B cell (primary cell): ENCODE measurements at regions not wholly inside any gene's neighbourhood (a gene's known extent, or its start where the extent isn't known, plus 50 kb on each side); places are given as distances from the start of the nearest gene placed in this dataset.

Experiments
- EZH2 ChIP-seq: IDR thresholded peaks from 2 replicates; pipeline ENCODE4 v1.6.1; 2012; ENCODE audit warnings: borderline replicate concordance, low read depth, mild to moderate bottlenecking, moderate library complexity, low read length; ENCODE audit not compliant: insufficient read depth, poor library complexity, severe bottlenecking
- TF ChIP-seq, protein P1 (sequence below): fragments of 200-600 bp; IDR thresholded peaks from one replicate; pipeline ENCODE4 v1.8.0; 2022; ENCODE audit warnings: antibody characterized with exemption, mild to moderate bottlenecking

DNA sequence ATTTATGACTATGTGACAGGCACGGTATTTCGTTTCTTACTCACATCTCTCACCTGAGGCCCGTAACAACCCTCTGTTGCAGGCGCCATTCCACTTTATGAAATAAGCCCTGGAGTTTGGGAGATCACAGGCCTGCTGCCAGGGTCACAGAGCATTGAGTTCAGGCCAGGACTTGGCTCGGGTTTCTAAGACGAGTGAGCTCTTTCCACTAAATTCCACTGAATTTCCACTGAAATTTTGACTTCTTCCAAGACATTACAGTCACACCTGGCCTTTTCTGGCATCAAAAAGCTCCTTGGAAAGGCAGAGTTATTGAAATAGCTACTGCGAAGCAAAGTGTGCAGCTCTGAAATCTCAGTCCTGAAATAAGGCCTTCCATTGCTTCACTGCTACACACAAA, 282.8 kb upstream of the MGMT start:
- TF ChIP-seq EZH2: no peak
- TF ChIP-seq, protein P1, sequence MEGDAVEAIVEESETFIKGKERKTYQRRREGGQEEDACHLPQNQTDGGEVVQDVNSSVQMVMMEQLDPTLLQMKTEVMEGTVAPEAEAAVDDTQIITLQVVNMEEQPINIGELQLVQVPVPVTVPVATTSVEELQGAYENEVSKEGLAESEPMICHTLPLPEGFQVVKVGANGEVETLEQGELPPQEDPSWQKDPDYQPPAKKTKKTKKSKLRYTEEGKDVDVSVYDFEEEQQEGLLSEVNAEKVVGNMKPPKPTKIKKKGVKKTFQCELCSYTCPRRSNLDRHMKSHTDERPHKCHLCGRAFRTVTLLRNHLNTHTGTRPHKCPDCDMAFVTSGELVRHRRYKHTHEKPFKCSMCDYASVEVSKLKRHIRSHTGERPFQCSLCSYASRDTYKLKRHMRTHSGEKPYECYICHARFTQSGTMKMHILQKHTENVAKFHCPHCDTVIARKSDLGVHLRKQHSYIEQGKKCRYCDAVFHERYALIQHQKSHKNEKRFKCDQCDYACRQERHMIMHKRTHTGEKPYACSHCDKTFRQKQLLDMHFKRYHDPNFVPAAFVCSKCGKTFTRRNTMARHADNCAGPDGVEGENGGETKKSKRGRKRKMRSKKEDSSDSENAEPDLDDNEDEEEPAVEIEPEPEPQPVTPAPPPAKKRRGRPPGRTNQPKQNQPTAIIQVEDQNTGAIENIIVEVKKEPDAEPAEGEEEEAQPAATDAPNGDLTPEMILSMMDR: no peak
